Endothelial cell of umbilical vein (primary cell): ENCODE measurements at regions not wholly inside any gene's neighbourhood (a gene's known extent, or its start where the extent isn't known, plus 50 kb on each side); places are given as distances from the start of the nearest gene placed in this dataset.
"Not testable (repeated sequence)": the region's sequence is repeated elsewhere in the genome, so short reads cannot be mapped to it uniquely, and the experiment has no call there.

Experiments used
- BruUV-seq: library from RNA; stranded (reverse); fragments of 400-500 nt; replicated peaks from 2 replicates; lab custom pipeline; 2021; lab: Mats Ljungman, UMichigan
- CTCF ChIA-PET: fragments of 300-600, 350-600 bp; sonication (Branson Sonifier 250); formaldehyde crosslinking; loops from one replicate; lab custom pipeline; 2021; ENCODE audit warnings: antibody characterized with exemption, inconsistent platforms; lab: Charles Lee
- POLR2A ChIA-PET: fragments of 300-600, 350-600 bp; sonication (Branson Sonifier 250); formaldehyde crosslinking; loops from one replicate; lab custom pipeline; 2021; ENCODE audit warnings: antibody characterized with exemption, inconsistent platforms; lab: Charles Lee
- DNase-seq: peaks from one replicate; pipeline ENCODE4 v3.0.0-alpha.2; 2011; ENCODE audit warnings: low read depth, low spot score
- FAIRE-seq: peaks from 2 replicates; lab custom pipeline; 2011; peaks lifted over from hg19 to GRCh38; lab: Jason Lieb, UNC
- H2AFZ ChIP-seq: 2 replicates; pipeline ENCODE4 v1.6.0; 2012; ENCODE audit warnings: low read depth, low read length, control low read depth, inconsistent platforms
- H3K27ac ChIP-seq: 2 replicates; pipeline ENCODE4 v1.5.1; 2011; ENCODE audit warnings: low read depth, mild to moderate bottlenecking, control low read depth, low read length, moderate library complexity; ENCODE audit not compliant: insufficient read depth
- H3K27me3 ChIP-seq, 2 experiments: 2 replicates each; pipeline versions ENCODE4 v1.6.0 to v1.6.1; 2011; ENCODE audit warnings: low read length in 2 of 2, mixed read lengths in 1 of 2; ENCODE audit not compliant: control insufficient read depth in 2 of 2, insufficient read depth in 2 of 2
- H3K36me3 ChIP-seq, 2 experiments: 2 replicates in 1 of 2; 3 replicates in 1 of 2; pipeline ENCODE4 v1.5.1; 2011; ENCODE audit warnings: low read length in 2 of 2, mild to moderate bottlenecking in 1 of 2, moderate library complexity in 1 of 2; ENCODE audit not compliant: control insufficient read depth in 2 of 2, insufficient read depth in 2 of 2; ENCODE audit errors: extremely low read depth in 1 of 2
- H3K4me1 ChIP-seq: 3 replicates; pipeline ENCODE4 v1.5.1; 2011; ENCODE audit warnings: mild to moderate bottlenecking, low read length; ENCODE audit not compliant: control insufficient read depth, insufficient read depth; ENCODE audit errors: extremely low read depth
- H3K4me2 ChIP-seq: 2 replicates; pipeline ENCODE4 v1.6.1; 2011; ENCODE audit warnings: low read length, control low read depth, mixed read lengths; ENCODE audit not compliant: insufficient read depth
- H3K4me3 ChIP-seq, 3 experiments: fragments of 200-600 bp in 1 of 3; sonication (generic), shearing (Covaris generic) in 1 of 3; replicated peaks in 1 of 3; 2 replicates each; pipeline ENCODE4 v1.5.1; 2011 to 2016; ENCODE audit warnings: control low read depth in 3 of 3, low read length in 3 of 3, mild to moderate bottlenecking in 2 of 3, inconsistent platforms in 1 of 3, low read depth in 1 of 3, moderate library complexity in 1 of 3; ENCODE audit not compliant: insufficient read depth in 1 of 3
- H3K79me2 ChIP-seq: 2 replicates; pipeline ENCODE4 v1.6.0; 2012; ENCODE audit warnings: low read length, inconsistent platforms; ENCODE audit not compliant: control insufficient read depth, insufficient read depth
- H3K9ac ChIP-seq: replicated peaks from 2 replicates; pipeline ENCODE3; 2011; ENCODE audit warnings: low read length, control low read depth; ENCODE audit not compliant: insufficient read depth; ENCODE audit errors: extremely low read depth
- H3K9me1 ChIP-seq: replicated peaks from 3 replicates; pipeline ENCODE4 v1.6.0; 2011; ENCODE audit warnings: mild to moderate bottlenecking, low read length; ENCODE audit not compliant: control insufficient read depth, insufficient read depth; ENCODE audit errors: extremely low read depth
- H3K9me3 ChIP-seq: replicated peaks from 2 replicates; pipeline ENCODE4 v1.5.1; 2012; ENCODE audit warnings: low read length, inconsistent platforms; ENCODE audit not compliant: control insufficient read depth, insufficient read depth
- H4K20me1 ChIP-seq: replicated peaks from 2 replicates; pipeline ENCODE3; 2011; ENCODE audit warnings: mild to moderate bottlenecking, low read length; ENCODE audit not compliant: control insufficient read depth, insufficient read depth; ENCODE audit errors: extremely low read depth
- CTCF ChIP-seq, 2 donors: IDR thresholded peaks; 1 replicate in 1 of 2; 2 replicates in 1 of 2; pipeline ENCODE4 v1.5.1; 2011; ENCODE audit warnings: low read length in 2 of 2, mild to moderate bottlenecking in 2 of 2, moderate library complexity in 2 of 2, control low read depth in 1 of 2, inconsistent platforms in 1 of 2, low read depth in 1 of 2; ENCODE audit not compliant: insufficient read depth in 1 of 2; ENCODE audit errors: extremely low read depth in 1 of 2
- EZH2 ChIP-seq: IDR thresholded peaks from 2 replicates; pipeline ENCODE4 v1.6.1; 2012; ENCODE audit warnings: borderline replicate concordance, low read depth, mild to moderate bottlenecking, moderate library complexity, low read length, inconsistent platforms; ENCODE audit not compliant: severe bottlenecking
- FOS ChIP-seq: IDR thresholded peaks from 2 replicates; pipeline ENCODE4 v1.6.1; 2011; ENCODE audit warnings: mild to moderate bottlenecking, low read length, moderate library complexity, borderline replicate concordance; ENCODE audit not compliant: insufficient read depth
- GATA2 ChIP-seq: IDR thresholded peaks from 2 replicates; pipeline ENCODE4 v1.7.0; 2011; ENCODE audit warnings: low read depth, mild to moderate bottlenecking, moderate library complexity, mixed read lengths, low read length; ENCODE audit not compliant: insufficient read length, insufficient read depth
- JUN ChIP-seq: IDR thresholded peaks from 2 replicates; pipeline ENCODE4 v1.6.1; 2011; ENCODE audit warnings: borderline replicate concordance, low read depth; ENCODE audit not compliant: insufficient read length, insufficient read depth
- MAX ChIP-seq: IDR thresholded peaks from 2 replicates; pipeline ENCODE4 v1.6.1; 2011; ENCODE audit not compliant: insufficient read depth, insufficient read length
- MYC ChIP-seq: IDR thresholded peaks from one replicate; pipeline ENCODE4 v1.6.1; 2011; ENCODE audit warnings: mild to moderate bottlenecking, low read depth, low read length
- dilution Hi-C: fragments of 300-500 bp; cut with MboI; formaldehyde crosslinking; loops from one replicate; pipeline ENCODE4 v1.15.0; 2019; ENCODE audit warnings: low sequenced_read_pairs; ENCODE audit not compliant: extremely low pct_ligation_motif_present
- intact Hi-C: fragments of 100-400 bp; cut with micrococcal nuclease; formaldehyde crosslinking; loops from one replicate; pipeline ENCODE4 v1.10.0; 2022

GRCh38 chr6:49198015-49198414 is 265.0 kb downstream of the MMUT start:
- Histone ChIP-seq H3K9me3 (no peaks in the 10 kb centered on the region), H2AFZ (no peak overlapping the region), H3K9ac (no peak overlapping the region), H3K4me2 (no peak overlapping the region), H4K20me1 (no peaks in the 10 kb centered on the region), H3K4me1 (no peaks in the 10 kb centered on the region), H3K9me1 (no peaks in the 10 kb centered on the region), H3K4me3 (no peak overlapping the region), H3K79me2 (no peaks in the 10 kb centered on the region), H3K27me3 (peaks cover 0 to 2% of the 10 kb centered on the region in 2 experiments), H3K27ac (no peak overlapping the region), H3K36me3 (no peaks in the 10 kb centered on the region)
- dilution Hi-C loops = no loop called here
- TF ChIP-seq FOS (no peak), MAX (no peak), JUN (no peak), EZH2 (no peak), GATA2 (no peak), MYC (no peak), CTCF (IDR thresholded peaks at IDR 0.05; ENCODE audit: extremely low read depth in 1 of 2, insufficient read depth in 1 of 2, low read depth in 1 of 2, low read length in 2 of 2) (no peak)
- CTCF ChIA-PET = interaction anchor here (0.9 to 4.1 kb wide), 4 partner anchors 11 to 255 kb away, joined by 3 to 42 read pairs (median 4); no protein-coding TSS in a partner anchor
- POLR2A ChIA-PET = no interaction called here
- no peak for DNase-seq
- no peak for FAIRE-seq
- intact Hi-C loops = no loop called here
- no TSS peak for BruUV-seq

GRCh38 chr6:49162379-49162778 is 300.7 kb downstream of the MMUT start:
- H3K4me1 ChIP-seq, CTCF ChIA-PET, POLR2A ChIA-PET, BruUV-seq, H3K36me3 ChIP-seq, H2AFZ ChIP-seq, H3K4me2 ChIP-seq, intact Hi-C loops, H3K79me2 ChIP-seq, H3K4me3 ChIP-seq, H4K20me1 ChIP-seq, H3K27me3 ChIP-seq, H3K9ac ChIP-seq, H3K9me3 ChIP-seq, FAIRE-seq, DNase-seq, H3K9me1 ChIP-seq, dilution Hi-C loops, H3K27ac ChIP-seq: not testable (repeated sequence)
